ENCODE measurements at regions not wholly inside any gene's neighbourhood (a gene's known extent, or its start where the extent isn't known, plus 50 kb on each side); places are given as distances from the start of the nearest gene placed in this dataset.

DNA sequence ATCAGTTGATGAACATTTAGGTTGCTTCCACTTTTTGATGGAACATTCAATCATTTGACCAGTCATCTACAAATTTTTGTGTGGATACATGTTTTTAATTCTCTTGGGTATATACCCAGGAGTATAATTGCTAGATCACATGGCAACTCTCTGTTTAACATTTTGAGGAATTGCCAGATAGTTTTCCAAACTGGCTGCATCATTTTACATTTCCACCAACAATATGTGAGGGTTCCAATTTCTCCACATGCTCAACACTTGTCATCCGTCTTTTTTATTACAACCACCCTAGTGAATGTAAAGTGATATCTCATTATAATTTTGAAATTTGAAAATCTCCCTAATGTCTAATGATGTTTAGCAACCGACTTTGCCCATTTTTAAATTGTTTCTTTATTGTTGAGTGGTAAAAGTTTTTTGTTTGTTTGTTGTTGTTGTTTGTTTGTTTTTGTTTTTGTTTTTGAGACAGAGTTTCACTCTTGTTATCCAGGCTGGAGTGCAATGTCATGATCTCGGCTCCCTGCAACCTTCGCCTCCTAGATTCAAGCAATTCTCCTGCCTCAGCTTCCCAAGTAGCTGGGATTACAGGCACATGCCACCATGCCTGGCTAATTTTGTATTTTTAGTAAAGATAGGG lies 53.7 kb upstream of the PDYN start:
- H3K4me1 ChIP-seq (ENCODE audit: control insufficient read depth, insufficient read depth, low read length), result no peaks in the 10 kb centered on the region
- no peak for ATAC-seq
- H3K27ac ChIP-seq (ENCODE audit: low read length), result no peak overlapping the region
- DNase-seq (ENCODE audit: low read depth, low spot score), result no peak
- H3K36me3 ChIP-seq (ENCODE audit: control insufficient read depth, insufficient read depth, low read length), result no peaks in the 10 kb centered on the region
- no peaks in the 10 kb centered on the region for H3K9me3 ChIP-seq (ENCODE audit: control insufficient read depth, insufficient read depth, low read depth, low read length)
- peaks cover 30% of the 10 kb centered on the region for H3K27me3 ChIP-seq (ENCODE audit: control insufficient read depth, insufficient read depth, low read length)
- no peak overlapping the region for H3K4me3 ChIP-seq (ENCODE audit: low read depth in 2 of 2, low read length in 2 of 2)
- CTCF ChIA-PET, result no interaction called here
- in situ Hi-C loops (cut with HindIII; ENCODE audit: low pct_unique_long_range_greater_than_20kb, low sequenced_read_pairs), result no loop called here
- TF ChIP-seq, protein P1, sequence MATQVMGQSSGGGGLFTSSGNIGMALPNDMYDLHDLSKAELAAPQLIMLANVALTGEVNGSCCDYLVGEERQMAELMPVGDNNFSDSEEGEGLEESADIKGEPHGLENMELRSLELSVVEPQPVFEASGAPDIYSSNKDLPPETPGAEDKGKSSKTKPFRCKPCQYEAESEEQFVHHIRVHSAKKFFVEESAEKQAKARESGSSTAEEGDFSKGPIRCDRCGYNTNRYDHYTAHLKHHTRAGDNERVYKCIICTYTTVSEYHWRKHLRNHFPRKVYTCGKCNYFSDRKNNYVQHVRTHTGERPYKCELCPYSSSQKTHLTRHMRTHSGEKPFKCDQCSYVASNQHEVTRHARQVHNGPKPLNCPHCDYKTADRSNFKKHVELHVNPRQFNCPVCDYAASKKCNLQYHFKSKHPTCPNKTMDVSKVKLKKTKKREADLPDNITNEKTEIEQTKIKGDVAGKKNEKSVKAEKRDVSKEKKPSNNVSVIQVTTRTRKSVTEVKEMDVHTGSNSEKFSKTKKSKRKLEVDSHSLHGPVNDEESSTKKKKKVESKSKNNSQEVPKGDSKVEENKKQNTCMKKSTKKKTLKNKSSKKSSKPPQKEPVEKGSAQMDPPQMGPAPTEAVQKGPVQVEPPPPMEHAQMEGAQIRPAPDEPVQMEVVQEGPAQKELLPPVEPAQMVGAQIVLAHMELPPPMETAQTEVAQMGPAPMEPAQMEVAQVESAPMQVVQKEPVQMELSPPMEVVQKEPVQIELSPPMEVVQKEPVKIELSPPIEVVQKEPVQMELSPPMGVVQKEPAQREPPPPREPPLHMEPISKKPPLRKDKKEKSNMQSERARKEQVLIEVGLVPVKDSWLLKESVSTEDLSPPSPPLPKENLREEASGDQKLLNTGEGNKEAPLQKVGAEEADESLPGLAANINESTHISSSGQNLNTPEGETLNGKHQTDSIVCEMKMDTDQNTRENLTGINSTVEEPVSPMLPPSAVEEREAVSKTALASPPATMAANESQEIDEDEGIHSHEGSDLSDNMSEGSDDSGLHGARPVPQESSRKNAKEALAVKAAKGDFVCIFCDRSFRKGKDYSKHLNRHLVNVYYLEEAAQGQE (IDR thresholded peaks at IDR 0.05; ENCODE audit: insufficient read depth in 1 of 2, low read depth in 2 of 2, low read length in 1 of 2), result no peak
- TF ChIP-seq POLR2AphosphoS5 (IDR thresholded peaks at IDR 0.05; ENCODE audit: low read depth, low read length) (no peak), CTCF (IDR thresholded peaks at IDR 0.05) (no peak), TCF7L2 (IDR thresholded peaks at IDR 0.05; ENCODE audit: low read depth, low read length) (no peak), SIN3A (IDR thresholded peaks at IDR 0.05; ENCODE audit: borderline replicate concordance, insufficient read depth, low read depth, low read length) (no peak)
- intact Hi-C loops (cut with micrococcal nuclease; ENCODE audit: unreplicated experiment), result no loop called here
- no TSS peak for BruUV-seq (replicated peaks)
- POLR2A ChIA-PET, result no interaction called here

GRCh38 chr20:2045101-2045500 lies 51.2 kb upstream of the PDYN start:
- Histone ChIP-seq H3K9me3 (ENCODE audit: control insufficient read depth, insufficient read depth, low read depth, low read length) (no peaks in the 10 kb centered on the region), H3K4me1 (ENCODE audit: control insufficient read depth, insufficient read depth, low read length) (no peaks in the 10 kb centered on the region), H3K4me3 (ENCODE audit: low read depth in 2 of 2, low read length in 2 of 2) (no peak overlapping the region), H3K27me3 (ENCODE audit: control insufficient read depth, insufficient read depth, low read length) (peaks cover 34% of the 10 kb centered on the region), H3K27ac (ENCODE audit: low read length) (no peak overlapping the region), H3K36me3 (ENCODE audit: control insufficient read depth, insufficient read depth, low read length) (no peaks in the 10 kb centered on the region)
- ChIA-PET CTCF (interaction anchor here (0.6 kb wide), 1 partner anchor 543 kb away, joined by 12 read pairs; no protein-coding TSS in a partner anchor), POLR2A (no interaction called here)
- no peak for TF ChIP-seq CTCF (IDR thresholded peaks at IDR 0.05)
- TF ChIP-seq TCF7L2 (IDR thresholded peaks at IDR 0.05; ENCODE audit: low read depth, low read length), result no peak
- ATAC-seq (no peak), DNase-seq (ENCODE audit: low read depth, low spot score) (no peak)
- in situ Hi-C loops (cut with HindIII; ENCODE audit: low pct_unique_long_range_greater_than_20kb, low sequenced_read_pairs), result no loop called here
- intact Hi-C loops (cut with micrococcal nuclease; ENCODE audit: unreplicated experiment), result no loop called here
- BruUV-seq (replicated peaks), result no TSS peak

All from Panc1 (cell line).